ENCODE measurements at regions not wholly inside any gene's neighbourhood (a gene's known extent, or its start where the extent isn't known, plus 50 kb on each side); places are given as distances from the start of the nearest gene placed in this dataset.

GRCh38 chr22:49191506-49191980 is 636.1 kb downstream of the BRD1 start:
- H3K4me3 ChIP-seq (ENCODE audit: low read length): no peak overlapping the region
- no peak for TF ChIP-seq EZH2 (optimal IDR thresholded peaks at IDR 0.05; ENCODE audit: low read depth, low read length)
- no peak for TF ChIP-seq EZH2phosphoT487 (IDR thresholded peaks at IDR 0.05; ENCODE audit: low read length)
- no peak for TF ChIP-seq CTCF (IDR thresholded peaks at IDR 0.05; ENCODE audit: low read length)
- H4K20me1 ChIP-seq (ENCODE audit: insufficient read depth, low read length): no peaks in the 10 kb centered on the region
- DNase-seq: no peak
- no peaks in the 10 kb centered on the region for H3K4me1 ChIP-seq (ENCODE audit: low read length)
- no peaks in the 10 kb centered on the region for H3K36me3 ChIP-seq (replicated peaks; ENCODE audit: insufficient read depth, low read length)
- H3K27me3 ChIP-seq (replicated peaks; ENCODE audit: insufficient read depth, low read length): peaks cover 66% of the 10 kb centered on the region
- H3K4me2 ChIP-seq (ENCODE audit: low read depth, low read length): no peak overlapping the region
- H3F3A ChIP-seq (ENCODE audit: insufficient read depth, low read length): no peaks in the 10 kb centered on the region
- H3K9me3 ChIP-seq (replicated peaks; ENCODE audit: insufficient read depth, low read length): no peaks in the 10 kb centered on the region
- no peak overlapping the region for H2AFZ ChIP-seq (ENCODE audit: low read length)
- no peaks in the 10 kb centered on the region for H3K79me2 ChIP-seq (ENCODE audit: low read length)
- no peak overlapping the region for H3K27ac ChIP-seq (ENCODE audit: low read length)
- H3K9ac ChIP-seq (ENCODE audit: low read length): no peak overlapping the region
- H3K9me2 ChIP-seq (replicated peaks; ENCODE audit: insufficient read depth, low read length): no peaks in the 10 kb centered on the region

DNA sequence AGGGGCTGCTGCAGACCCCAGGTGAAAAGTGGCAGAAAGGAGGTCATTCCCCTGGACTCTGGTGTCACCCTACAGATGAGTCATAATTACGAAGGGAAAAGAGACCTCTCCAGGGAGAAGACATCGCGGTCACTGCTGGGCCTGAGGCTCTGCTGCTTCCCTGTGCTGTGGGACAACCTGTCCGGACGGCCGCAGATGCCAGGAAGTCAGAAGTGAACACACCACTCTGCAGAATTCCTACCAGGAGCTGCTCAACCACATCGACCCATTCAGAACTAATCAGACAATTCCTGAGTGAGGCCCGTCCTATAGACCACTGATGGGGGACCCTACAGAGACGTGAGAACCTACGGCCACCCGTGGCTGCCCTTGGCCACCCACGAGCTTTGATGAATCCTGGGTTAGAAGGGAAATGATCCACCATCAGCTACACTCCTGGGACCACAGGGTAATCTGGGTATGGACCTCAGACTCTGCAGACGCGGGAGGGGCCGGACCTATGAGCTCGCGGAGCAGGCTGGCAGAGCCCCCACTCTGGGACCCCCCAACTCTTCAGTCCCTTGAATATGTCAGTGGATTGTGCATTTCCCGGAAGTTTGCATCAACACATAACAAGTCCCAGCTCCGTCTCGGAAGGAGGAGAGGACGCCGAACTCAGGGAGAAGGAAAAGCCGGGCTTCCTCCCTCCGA is 636.7 kb downstream of the BRD1 start:
- DNase-seq: no peak
- no peaks in the 10 kb centered on the region for H3F3A ChIP-seq (ENCODE audit: insufficient read depth, low read length)
- H3K36me3 ChIP-seq (replicated peaks; ENCODE audit: insufficient read depth, low read length): no peaks in the 10 kb centered on the region
- H3K4me2 ChIP-seq (ENCODE audit: low read depth, low read length): no peak overlapping the region
- no peaks in the 10 kb centered on the region for H4K20me1 ChIP-seq (ENCODE audit: insufficient read depth, low read length)
- no peaks in the 10 kb centered on the region for H3K79me2 ChIP-seq (ENCODE audit: low read length)
- H3K27me3 ChIP-seq (replicated peaks; ENCODE audit: insufficient read depth, low read length): peaks cover 60% of the 10 kb centered on the region
- H2AFZ ChIP-seq (ENCODE audit: low read length): no peak overlapping the region
- no peaks in the 10 kb centered on the region for H3K4me1 ChIP-seq (ENCODE audit: low read length)
- H3K27ac ChIP-seq (ENCODE audit: low read length): no peak overlapping the region
- H3K9me3 ChIP-seq (replicated peaks; ENCODE audit: insufficient read depth, low read length): no peaks in the 10 kb centered on the region
- no peak for TF ChIP-seq CTCF (IDR thresholded peaks at IDR 0.05; ENCODE audit: low read length)
- no peak for TF ChIP-seq EZH2phosphoT487 (IDR thresholded peaks at IDR 0.05; ENCODE audit: low read length)
- TF ChIP-seq EZH2 (optimal IDR thresholded peaks at IDR 0.05; ENCODE audit: low read depth, low read length): no peak
- H3K9ac ChIP-seq (ENCODE audit: low read length): no peak overlapping the region
- no peak overlapping the region for H3K4me3 ChIP-seq (ENCODE audit: low read length)
- H3K9me2 ChIP-seq (replicated peaks; ENCODE audit: insufficient read depth, low read length): no peaks in the 10 kb centered on the region

- Histone ChIP-seq H3K36me3 (replicated peaks; ENCODE audit: insufficient read depth, low read length) (no peaks in the 10 kb centered on the region), H3F3A (ENCODE audit: insufficient read depth, low read length) (no peaks in the 10 kb centered on the region), H3K9me2 (replicated peaks; ENCODE audit: insufficient read depth, low read length) (no peaks in the 10 kb centered on the region), H3K9ac (ENCODE audit: low read length) (no peak overlapping the region), H3K27me3 (replicated peaks; ENCODE audit: insufficient read depth, low read length) (peaks cover 59% of the 10 kb centered on the region), H3K27ac (ENCODE audit: low read length) (no peak overlapping the region), H3K9me3 (replicated peaks; ENCODE audit: insufficient read depth, low read length) (no peaks in the 10 kb centered on the region), H2AFZ (ENCODE audit: low read length) (no peak overlapping the region), H3K4me3 (ENCODE audit: low read length) (no peak overlapping the region), H3K79me2 (ENCODE audit: low read length) (no peaks in the 10 kb centered on the region), H3K4me2 (ENCODE audit: low read depth, low read length) (no peak overlapping the region), H4K20me1 (ENCODE audit: insufficient read depth, low read length) (no peaks in the 10 kb centered on the region), H3K4me1 (ENCODE audit: low read length) (no peaks in the 10 kb centered on the region)
- DNase-seq: no peak
- TF ChIP-seq CTCF (IDR thresholded peaks at IDR 0.05; ENCODE audit: low read length) (no peak), EZH2 (optimal IDR thresholded peaks at IDR 0.05; ENCODE audit: low read depth, low read length) (no peak), EZH2phosphoT487 (IDR thresholded peaks at IDR 0.05; ENCODE audit: low read length) (no peak)
Observed at GRCh38 chr22:49189871-49190270, 637.8 kb downstream of the BRD1 start.

Data from MM.1S (cell line).